GM23338 (cell line): ENCODE measurements at regions not wholly inside any gene's neighbourhood (a gene's known extent, or its start where the extent isn't known, plus 50 kb on each side); places are given as distances from the start of the nearest gene placed in this dataset.

Experiments
- CREB1 ChIP-seq: fragments of 250-450 bp; sonication (Bioruptor Pico); IDR thresholded peaks from 2 replicates; pipeline ENCODE4 v1.5.0; 2020; ENCODE audit warnings: low read depth, mild to moderate bottlenecking, moderate library complexity
- EZH2 ChIP-seq: fragments of 200-600 bp; sonication (generic); IDR thresholded peaks from one replicate; pipeline ENCODE4 v1.8.0; 2017; ENCODE audit warnings: antibody characterized with exemption, mild to moderate bottlenecking, low read depth; ENCODE audit not compliant: unreplicated experiment
- EZH2phosphoT487 ChIP-seq: fragments of 200-600 bp; sonication (generic); IDR thresholded peaks from one replicate; pipeline ENCODE4 v1.8.1; 2018; ENCODE audit warnings: antibody characterized with exemption; ENCODE audit not compliant: unreplicated experiment
- STAT1 ChIP-seq: IDR thresholded peaks from one replicate; pipeline ENCODE4 v1.6.1; 2016; ENCODE audit warnings: antibody characterized with exemption; ENCODE audit not compliant: unreplicated experiment
- ZNF114 ChIP-seq: fragments of 250-450 bp; sonication (Bioruptor Pico); IDR thresholded peaks from 2 replicates; pipeline ENCODE4 v1.5.0; 2020; ENCODE audit warnings: mild to moderate bottlenecking, moderate library complexity
- TF ChIP-seq, protein P1 (sequence below): fragments of 250-450 bp; sonication (Bioruptor Pico); IDR thresholded peaks from 2 replicates; pipeline ENCODE4 v1.5.0; 2020; ENCODE audit warnings: mild to moderate bottlenecking, moderate library complexity
- TF ChIP-seq, protein P2 (sequence below): IDR thresholded peaks from 2 replicates; pipeline ENCODE4 v1.6.1; 2016; ENCODE audit warnings: antibody characterized with exemption
- TF ChIP-seq, protein P3 (sequence below), 2 experiments: fragments of 200-600 bp in 1 of 2; sonication (generic) in 1 of 2; conservative IDR thresholded peaks; 2 replicates each; pipeline versions ENCODE4 v1.5.1 to v1.6.1; 2016 to 2017; ENCODE audit warnings: antibody characterized with exemption in 2 of 2, low read depth in 2 of 2, mild to moderate bottlenecking in 2 of 2, moderate library complexity in 1 of 2

DNA sequence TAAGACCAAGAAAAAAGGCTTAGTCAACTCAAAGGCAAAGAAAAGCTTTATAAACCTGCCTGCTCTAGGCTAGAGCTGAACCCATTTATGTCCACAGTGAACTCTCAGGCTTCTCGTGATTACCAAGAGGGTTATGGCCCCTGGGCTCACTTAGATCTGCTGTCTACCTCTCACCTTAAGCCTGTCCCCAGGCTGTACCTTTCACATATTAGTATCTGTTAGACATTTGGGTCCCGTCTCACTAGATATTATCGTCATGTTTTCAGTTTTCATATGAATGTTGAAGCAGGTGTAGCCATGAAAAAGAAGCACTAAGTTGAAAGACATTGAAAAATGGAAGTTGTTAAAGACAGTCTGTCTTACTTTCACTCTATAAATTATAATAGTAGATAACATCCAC, 75.2 kb upstream of the COX7C start (continued):
- TF ChIP-seq, protein P1, sequence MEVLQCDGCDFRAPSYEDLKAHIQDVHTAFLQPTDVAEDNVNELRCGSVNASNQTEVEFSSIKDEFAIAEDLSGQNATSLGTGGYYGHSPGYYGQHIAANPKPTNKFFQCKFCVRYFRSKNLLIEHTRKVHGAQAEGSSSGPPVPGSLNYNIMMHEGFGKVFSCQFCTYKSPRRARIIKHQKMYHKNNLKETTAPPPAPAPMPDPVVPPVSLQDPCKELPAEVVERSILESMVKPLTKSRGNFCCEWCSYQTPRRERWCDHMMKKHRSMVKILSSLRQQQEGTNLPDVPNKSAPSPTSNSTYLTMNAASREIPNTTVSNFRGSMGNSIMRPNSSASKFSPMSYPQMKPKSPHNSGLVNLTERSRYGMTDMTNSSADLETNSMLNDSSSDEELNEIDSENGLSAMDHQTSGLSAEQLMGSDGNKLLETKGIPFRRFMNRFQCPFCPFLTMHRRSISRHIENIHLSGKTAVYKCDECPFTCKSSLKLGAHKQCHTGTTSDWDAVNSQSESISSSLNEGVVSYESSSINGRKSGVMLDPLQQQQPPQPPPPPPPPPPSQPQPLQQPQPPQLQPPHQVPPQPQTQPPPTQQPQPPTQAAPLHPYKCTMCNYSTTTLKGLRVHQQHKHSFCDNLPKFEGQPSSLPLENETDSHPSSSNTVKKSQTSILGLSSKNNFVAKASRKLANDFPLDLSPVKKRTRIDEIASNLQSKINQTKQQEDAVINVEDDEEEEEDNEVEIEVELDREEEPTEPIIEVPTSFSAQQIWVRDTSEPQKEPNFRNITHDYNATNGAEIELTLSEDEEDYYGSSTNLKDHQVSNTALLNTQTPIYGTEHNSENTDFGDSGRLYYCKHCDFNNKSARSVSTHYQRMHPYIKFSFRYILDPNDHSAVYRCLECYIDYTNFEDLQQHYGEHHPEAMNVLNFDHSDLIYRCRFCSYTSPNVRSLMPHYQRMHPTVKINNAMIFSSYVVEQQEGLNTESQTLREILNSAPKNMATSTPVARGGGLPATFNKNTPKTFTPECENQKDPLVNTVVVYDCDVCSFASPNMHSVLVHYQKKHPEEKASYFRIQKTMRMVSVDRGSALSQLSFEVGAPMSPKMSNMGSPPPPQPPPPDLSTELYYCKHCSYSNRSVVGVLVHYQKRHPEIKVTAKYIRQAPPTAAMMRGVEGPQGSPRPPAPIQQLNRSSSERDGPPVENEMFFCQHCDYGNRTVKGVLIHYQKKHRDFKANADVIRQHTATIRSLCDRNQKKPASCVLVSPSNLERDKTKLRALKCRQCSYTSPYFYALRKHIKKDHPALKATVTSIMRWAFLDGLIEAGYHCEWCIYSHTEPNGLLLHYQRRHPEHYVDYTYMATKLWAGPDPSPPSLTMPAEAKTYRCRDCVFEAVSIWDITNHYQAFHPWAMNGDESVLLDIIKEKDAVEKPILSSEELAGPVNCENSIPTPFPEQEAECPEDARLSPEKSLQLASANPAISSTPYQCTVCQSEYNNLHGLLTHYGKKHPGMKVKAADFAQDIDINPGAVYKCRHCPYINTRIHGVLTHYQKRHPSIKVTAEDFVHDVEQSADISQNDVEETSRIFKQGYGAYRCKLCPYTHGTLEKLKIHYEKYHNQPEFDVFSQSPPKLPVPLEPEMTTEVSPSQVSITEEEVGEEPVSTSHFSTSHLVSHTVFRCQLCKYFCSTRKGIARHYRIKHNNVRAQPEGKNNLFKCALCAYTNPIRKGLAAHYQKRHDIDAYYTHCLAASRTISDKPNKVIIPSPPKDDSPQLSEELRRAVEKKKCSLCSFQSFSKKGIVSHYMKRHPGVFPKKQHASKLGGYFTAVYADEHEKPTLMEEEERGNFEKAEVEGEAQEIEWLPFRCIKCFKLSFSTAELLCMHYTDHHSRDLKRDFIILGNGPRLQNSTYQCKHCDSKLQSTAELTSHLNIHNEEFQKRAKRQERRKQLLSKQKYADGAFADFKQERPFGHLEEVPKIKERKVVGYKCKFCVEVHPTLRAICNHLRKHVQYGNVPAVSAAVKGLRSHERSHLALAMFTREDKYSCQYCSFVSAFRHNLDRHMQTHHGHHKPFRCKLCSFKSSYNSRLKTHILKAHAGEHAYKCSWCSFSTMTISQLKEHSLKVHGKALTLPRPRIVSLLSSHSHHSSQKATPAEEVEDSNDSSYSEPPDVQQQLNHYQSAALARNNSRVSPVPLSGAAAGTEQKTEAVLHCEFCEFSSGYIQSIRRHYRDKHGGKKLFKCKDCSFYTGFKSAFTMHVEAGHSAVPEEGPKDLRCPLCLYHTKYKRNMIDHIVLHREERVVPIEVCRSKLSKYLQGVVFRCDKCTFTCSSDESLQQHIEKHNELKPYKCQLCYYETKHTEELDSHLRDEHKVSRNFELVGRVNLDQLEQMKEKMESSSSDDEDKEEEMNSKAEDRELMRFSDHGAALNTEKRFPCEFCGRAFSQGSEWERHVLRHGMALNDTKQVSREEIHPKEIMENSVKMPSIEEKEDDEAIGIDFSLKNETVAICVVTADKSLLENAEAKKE (CRISPR knock-in tag): no peak
- TF ChIP-seq, protein P2, sequence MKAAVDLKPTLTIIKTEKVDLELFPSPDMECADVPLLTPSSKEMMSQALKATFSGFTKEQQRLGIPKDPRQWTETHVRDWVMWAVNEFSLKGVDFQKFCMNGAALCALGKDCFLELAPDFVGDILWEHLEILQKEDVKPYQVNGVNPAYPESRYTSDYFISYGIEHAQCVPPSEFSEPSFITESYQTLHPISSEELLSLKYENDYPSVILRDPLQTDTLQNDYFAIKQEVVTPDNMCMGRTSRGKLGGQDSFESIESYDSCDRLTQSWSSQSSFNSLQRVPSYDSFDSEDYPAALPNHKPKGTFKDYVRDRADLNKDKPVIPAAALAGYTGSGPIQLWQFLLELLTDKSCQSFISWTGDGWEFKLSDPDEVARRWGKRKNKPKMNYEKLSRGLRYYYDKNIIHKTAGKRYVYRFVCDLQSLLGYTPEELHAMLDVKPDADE: no peak
- TF ChIP-seq, protein P3, sequence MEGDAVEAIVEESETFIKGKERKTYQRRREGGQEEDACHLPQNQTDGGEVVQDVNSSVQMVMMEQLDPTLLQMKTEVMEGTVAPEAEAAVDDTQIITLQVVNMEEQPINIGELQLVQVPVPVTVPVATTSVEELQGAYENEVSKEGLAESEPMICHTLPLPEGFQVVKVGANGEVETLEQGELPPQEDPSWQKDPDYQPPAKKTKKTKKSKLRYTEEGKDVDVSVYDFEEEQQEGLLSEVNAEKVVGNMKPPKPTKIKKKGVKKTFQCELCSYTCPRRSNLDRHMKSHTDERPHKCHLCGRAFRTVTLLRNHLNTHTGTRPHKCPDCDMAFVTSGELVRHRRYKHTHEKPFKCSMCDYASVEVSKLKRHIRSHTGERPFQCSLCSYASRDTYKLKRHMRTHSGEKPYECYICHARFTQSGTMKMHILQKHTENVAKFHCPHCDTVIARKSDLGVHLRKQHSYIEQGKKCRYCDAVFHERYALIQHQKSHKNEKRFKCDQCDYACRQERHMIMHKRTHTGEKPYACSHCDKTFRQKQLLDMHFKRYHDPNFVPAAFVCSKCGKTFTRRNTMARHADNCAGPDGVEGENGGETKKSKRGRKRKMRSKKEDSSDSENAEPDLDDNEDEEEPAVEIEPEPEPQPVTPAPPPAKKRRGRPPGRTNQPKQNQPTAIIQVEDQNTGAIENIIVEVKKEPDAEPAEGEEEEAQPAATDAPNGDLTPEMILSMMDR (conservative IDR thresholded peaks at IDR 0.05; ENCODE audit: low read depth in 2 of 2): no peak
- TF ChIP-seq EZH2 (no peak), CREB1 (CRISPR knock-in tag) (no peak), EZH2phosphoT487 (no peak), STAT1 (no peak), ZNF114 (CRISPR knock-in tag) (no peak)
